ENCODE measurements at regions not wholly inside any gene's neighbourhood (a gene's known extent, or its start where the extent isn't known, plus 50 kb on each side); places are given as distances from the start of the nearest gene placed in this dataset.

DNA sequence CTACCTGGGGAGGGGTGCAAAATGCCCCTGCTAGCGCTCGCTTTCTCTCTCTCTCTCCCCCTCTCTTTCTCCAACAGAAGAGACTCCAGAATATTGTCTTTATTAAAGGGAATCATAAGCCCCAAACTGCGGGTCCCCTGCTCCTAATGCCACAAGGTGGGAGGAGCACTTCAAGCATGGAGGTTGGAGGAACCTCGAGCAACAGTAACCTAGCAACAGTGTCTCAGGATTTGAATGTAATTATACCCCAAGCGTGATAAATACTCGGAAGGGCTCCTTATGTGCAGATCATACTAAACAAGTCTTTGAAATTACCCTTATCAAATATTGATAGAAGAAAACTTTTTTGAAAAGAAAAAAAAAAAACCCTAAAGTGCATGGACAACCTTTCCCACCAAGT is 582.2 kb upstream of the PPP2R3A start:
- no peak for TF ChIP-seq POLR2A (IDR thresholded peaks at IDR 0.05)
- TF ChIP-seq POLR2AphosphoS5 (IDR thresholded peaks at IDR 0.05) = no peak

Data from spleen (tissue), 3 donors.